Gastroesophageal sphincter (tissue), 4 donors: ENCODE measurements at regions not wholly inside any gene's neighbourhood (a gene's known extent, or its start where the extent isn't known, plus 50 kb on each side); places are given as distances from the start of the nearest gene placed in this dataset.

Experiments
- ATAC-seq: fragments of 150-250 bp; one replicate; pipeline ENCODE4 v1.9.1; 2016; ENCODE audit warnings: mild to moderate bottlenecking, moderate library complexity
- H3K27ac ChIP-seq, 4 donors: fragments of 200-600 bp; sonication (generic) in 3 of 4; 1 replicate in 3 of 4; 2 replicates in 1 of 4; pipeline ENCODE4 v1.5.1; 2016 to 2019
- H3K27me3 ChIP-seq: fragments of 200-600 bp; sonication (generic); one replicate; pipeline ENCODE4 v1.5.1; 2019
- H3K36me3 ChIP-seq, 2 donors: fragments of 200-600 bp; sonication (generic); one replicate each; pipeline ENCODE4 v1.5.1; 2019; ENCODE audit warnings: control low read depth in 1 of 2
- H3K4me1 ChIP-seq, 3 donors: fragments of 200-600 bp; sonication (generic); 1 replicate in 2 of 3; 2 replicates in 1 of 3; pipeline ENCODE4 v1.5.1; 2016 to 2019; ENCODE audit warnings: control low read depth in 2 of 3
- H3K4me3 ChIP-seq, 2 donors: fragments of 200-600 bp; sonication (generic); one replicate each; pipeline ENCODE4 v1.5.1; 2019; ENCODE audit warnings: mild to moderate bottlenecking in 1 of 2, moderate library complexity in 1 of 2
- H3K9me3 ChIP-seq, 3 donors: fragments of 200-600 bp; sonication (generic); one replicate each; pipeline ENCODE4 v1.5.1; 2017 to 2019; ENCODE audit warnings: control low read depth in 2 of 3
- EP300 ChIP-seq: sonication (generic); formaldehyde crosslinking; IDR thresholded peaks from one replicate; pipeline ENCODE4 v1.6.1; 2017; ENCODE audit warnings: antibody characterized with exemption, mild to moderate bottlenecking
- POLR2A ChIP-seq, 2 donors: fragments of 450-650 bp; IDR thresholded peaks; one replicate each; pipeline ENCODE4 v1.6.1; 2017; ENCODE audit warnings: antibody characterized with exemption in 2 of 2, mild to moderate bottlenecking in 2 of 2, moderate library complexity in 1 of 2
- POLR2AphosphoS5 ChIP-seq: sonication (generic); formaldehyde crosslinking; IDR thresholded peaks from one replicate; pipeline ENCODE4 v1.6.1; 2017; ENCODE audit warnings: antibody characterized with exemption
- WGBS, 2 donors: methylation state at CpG; one replicate each; pipeline ENCODE4 v1.1.5; 2018; ENCODE audit warnings: low coverage in 1 of 2; 5-methylcytosine and 5-hydroxymethylcytosine counted together
- TF ChIP-seq, protein P1 (sequence below), 4 experiments: fragments of 200-600 bp in 2 of 4; fragments of 450-650 bp in 2 of 4; sonication (generic) in 1 of 4; IDR thresholded peaks; one replicate each; pipeline ENCODE4 v1.5.1; 2017 to 2019; ENCODE audit warnings: antibody characterized with exemption in 4 of 4, mild to moderate bottlenecking in 2 of 4, moderate library complexity in 2 of 4

GRCh38 chr4:108502356-108502755, 118.0 kb upstream of the RPL34 start:
- TF ChIP-seq POLR2AphosphoS5 (no peak), EP300 (no peak), POLR2A (IDR thresholded peaks at IDR 0.05) (no peak)
- TF ChIP-seq, protein P1, sequence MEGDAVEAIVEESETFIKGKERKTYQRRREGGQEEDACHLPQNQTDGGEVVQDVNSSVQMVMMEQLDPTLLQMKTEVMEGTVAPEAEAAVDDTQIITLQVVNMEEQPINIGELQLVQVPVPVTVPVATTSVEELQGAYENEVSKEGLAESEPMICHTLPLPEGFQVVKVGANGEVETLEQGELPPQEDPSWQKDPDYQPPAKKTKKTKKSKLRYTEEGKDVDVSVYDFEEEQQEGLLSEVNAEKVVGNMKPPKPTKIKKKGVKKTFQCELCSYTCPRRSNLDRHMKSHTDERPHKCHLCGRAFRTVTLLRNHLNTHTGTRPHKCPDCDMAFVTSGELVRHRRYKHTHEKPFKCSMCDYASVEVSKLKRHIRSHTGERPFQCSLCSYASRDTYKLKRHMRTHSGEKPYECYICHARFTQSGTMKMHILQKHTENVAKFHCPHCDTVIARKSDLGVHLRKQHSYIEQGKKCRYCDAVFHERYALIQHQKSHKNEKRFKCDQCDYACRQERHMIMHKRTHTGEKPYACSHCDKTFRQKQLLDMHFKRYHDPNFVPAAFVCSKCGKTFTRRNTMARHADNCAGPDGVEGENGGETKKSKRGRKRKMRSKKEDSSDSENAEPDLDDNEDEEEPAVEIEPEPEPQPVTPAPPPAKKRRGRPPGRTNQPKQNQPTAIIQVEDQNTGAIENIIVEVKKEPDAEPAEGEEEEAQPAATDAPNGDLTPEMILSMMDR (IDR thresholded peaks at IDR 0.05) = no peak
- no peak overlapping the region for H3K27ac ChIP-seq
- no peaks in the 10 kb centered on the region for H3K4me1 ChIP-seq
- H3K4me3 ChIP-seq = no peak overlapping the region
- H3K36me3 ChIP-seq = no peaks in the 10 kb centered on the region
- peaks cover 0 to 19% (median 0%) of the 10 kb centered on the region in 3 donors for H3K9me3 ChIP-seq
- no peaks in the 10 kb centered on the region for H3K27me3 ChIP-seq
- ATAC-seq = no peak
- 72 to 85% methylated on average over 2 of the region's 2 CpGs for WGBS, 2 donors

- Histone ChIP-seq H3K9me3 (peaks cover 0 to 33% (median 0%) of the 10 kb centered on the region in 3 donors), H3K36me3 (no peaks in the 10 kb centered on the region), H3K27ac (no peak overlapping the region), H3K27me3 (no peaks in the 10 kb centered on the region), H3K4me1 (no peaks in the 10 kb centered on the region), H3K4me3 (no peak overlapping the region)
- WGBS, 2 donors = 47 to 80% methylated on average over 1 to 3 of the region's 3 CpGs
- no peak for ATAC-seq
- TF ChIP-seq POLR2AphosphoS5 = no peak
- TF ChIP-seq EP300 = no peak
- TF ChIP-seq POLR2A (IDR thresholded peaks at IDR 0.05) = no peak
- TF ChIP-seq, protein P1 (IDR thresholded peaks at IDR 0.05) = no peak
Measured at GRCh38 chr4:108498925-108499324, 121.5 kb upstream of the RPL34 start.

DNA sequence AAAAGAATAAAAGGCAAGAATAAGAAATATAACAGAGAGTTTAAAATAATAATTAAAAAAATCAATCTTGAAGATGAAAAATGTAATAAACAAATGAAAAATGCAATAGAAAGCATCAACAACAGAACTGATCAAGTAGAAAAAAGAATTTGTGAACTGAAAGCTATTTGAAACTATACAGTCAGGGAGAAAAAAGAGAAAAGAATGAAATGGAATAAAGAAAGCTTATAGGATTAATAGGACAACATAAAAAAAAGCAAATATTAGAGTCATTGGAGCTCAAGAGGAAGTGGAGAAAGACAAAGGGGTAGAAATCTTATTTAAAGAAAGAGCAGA, 126.8 kb upstream of the RPL34 start:
- Histone ChIP-seq H3K9me3 (peaks cover 0 to 42% (median 0%) of the 10 kb centered on the region in 3 donors), H3K27ac (no peak overlapping the region), H3K4me3 (no peak overlapping the region), H3K4me1 (no peaks in the 10 kb centered on the region), H3K36me3 (no peaks in the 10 kb centered on the region), H3K27me3 (no peaks in the 10 kb centered on the region)
- TF ChIP-seq, protein P1 (IDR thresholded peaks at IDR 0.05) = no peak
- TF ChIP-seq EP300 (no peak), POLR2AphosphoS5 (no peak), POLR2A (IDR thresholded peaks at IDR 0.05) (no peak)
- ATAC-seq = no peak

DNA sequence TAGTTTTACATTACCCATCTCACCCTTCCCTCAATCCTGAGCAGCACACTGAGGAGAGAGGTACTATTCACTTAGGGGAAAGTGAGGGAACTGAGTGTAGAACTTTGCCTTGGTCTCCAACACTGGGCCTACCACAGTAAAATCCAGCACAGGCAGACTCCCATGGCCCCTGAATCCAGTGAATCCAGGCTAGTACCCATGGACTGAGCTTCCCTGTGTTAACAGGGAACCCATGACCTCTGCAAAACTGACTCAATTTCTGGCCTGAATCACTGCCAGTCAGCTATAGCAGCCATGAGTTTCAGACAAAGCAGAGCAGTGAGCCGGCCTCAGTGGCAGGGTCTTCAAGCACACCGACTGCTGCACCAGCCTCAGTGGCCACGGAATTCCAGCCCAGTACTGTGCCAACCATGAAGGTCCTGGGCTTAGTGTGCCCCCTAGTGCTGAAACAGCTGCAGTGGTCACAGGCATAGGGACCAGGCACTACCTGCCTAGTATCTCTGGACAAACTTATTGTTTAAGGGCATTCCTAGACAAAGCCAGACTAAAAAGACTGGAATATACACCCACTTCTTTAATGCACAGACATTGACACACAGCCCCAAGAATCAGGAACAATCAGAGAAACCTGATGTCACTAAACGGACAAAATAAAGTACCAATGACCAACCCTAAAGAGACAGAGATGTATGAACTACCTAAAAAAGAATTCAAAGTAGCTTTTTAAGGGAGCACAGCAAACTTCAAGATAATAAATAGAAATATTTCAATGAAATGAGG, 127.4 kb upstream of the RPL34 start:
- WGBS, 2 donors = 80 to 83% methylated on average over 1 of the region's 4 CpGs
- no peak for ATAC-seq
- no peaks in the 10 kb centered on the region for H3K4me1 ChIP-seq

More for the DNA sequence above, 127.4 kb upstream of the RPL34 start:
- H3K4me3 ChIP-seq = no peak overlapping the region
- no peaks in the 10 kb centered on the region for H3K27me3 ChIP-seq
- H3K9me3 ChIP-seq = peaks cover 0 to 41% (median 0%) of the 10 kb centered on the region in 3 donors
- H3K36me3 ChIP-seq = no peaks in the 10 kb centered on the region
- no peak for TF ChIP-seq POLR2AphosphoS5
- TF ChIP-seq, protein P1 (IDR thresholded peaks at IDR 0.05) = no peak
- no peak for TF ChIP-seq EP300
- TF ChIP-seq POLR2A (IDR thresholded peaks at IDR 0.05) = no peak
- H3K27ac ChIP-seq = no peak overlapping the region
